IMR-90 (cell line): ENCODE measurements at regions not wholly inside any gene's neighbourhood (a gene's known extent, or its start where the extent isn't known, plus 50 kb on each side); places are given as distances from the start of the nearest gene placed in this dataset.

ENCODE experiments used
- ATAC-seq: fragments of 200-7000 bp; cut with Tn5 transposase; 2 replicates; pipeline ENCODE4 v1.9.1; 2020; ENCODE audit warnings: low read depth, mild to moderate bottlenecking, moderate library complexity
- BruUV-seq: library from RNA; stranded (reverse); fragments of 400-500 nt; replicated peaks from 2 replicates; lab custom pipeline; 2021; lab: Mats Ljungman, UMichigan
- CTCF ChIA-PET: fragments of 300-600 bp; formaldehyde crosslinking; extraction: SDS; loops from one replicate; lab custom pipeline; 2021; ENCODE audit warnings: antibody characterized with exemption; lab: Yijun Ruan, JAX
- POLR2A ChIA-PET: fragments of 300-600 bp; sonication (Branson Sonifier 250); formaldehyde crosslinking; loops from one replicate; lab custom pipeline; 2022; ENCODE audit warnings: antibody characterized with exemption; ENCODE audit not compliant: unreplicated experiment; lab: Charles Lee
- DNase-seq: peaks from one replicate; pipeline ENCODE4 v3.0.0; 2013
- H2AFZ ChIP-seq: replicated peaks from 2 replicates; pipeline ENCODE3; 2013; ENCODE audit warnings: low read length, mild to moderate bottlenecking; ENCODE audit not compliant: poor library complexity
- H2AK5ac ChIP-seq: 2 replicates; pipeline ENCODE4 v1.6.1; 2013; ENCODE audit warnings: low read depth, low read length, inconsistent platforms
- H2AK9ac ChIP-seq: replicated peaks from 2 replicates; pipeline ENCODE3; 2013; ENCODE audit warnings: mild to moderate bottlenecking, low read depth, low read length, moderate library complexity; ENCODE audit not compliant: poor library complexity
- H2BK120ac ChIP-seq: 2 replicates; pipeline ENCODE4 v1.6.1; 2013; ENCODE audit warnings: low read depth, low read length, inconsistent platforms
- H2BK15ac ChIP-seq: 3 replicates; pipeline ENCODE4 v1.6.1; 2013; ENCODE audit warnings: low read depth, low read length, inconsistent platforms
- H2BK20ac ChIP-seq: 2 replicates; pipeline ENCODE4 v1.6.1; 2013; ENCODE audit warnings: low read depth, mild to moderate bottlenecking, inconsistent platforms, low read length, moderate library complexity
- H2BK5ac ChIP-seq: 2 replicates; pipeline ENCODE4 v1.6.1; 2013; ENCODE audit warnings: mild to moderate bottlenecking, low read depth, low read length, inconsistent platforms; ENCODE audit not compliant: poor library complexity, severe bottlenecking
- H3K14ac ChIP-seq: replicated peaks from 2 replicates; pipeline ENCODE4 v1.6.1; 2013; ENCODE audit warnings: low read depth, low read length, inconsistent platforms
- H3K18ac ChIP-seq: 2 replicates; pipeline ENCODE4 v1.6.1; 2013; ENCODE audit warnings: low read depth, low read length, control low read depth
- H3K23ac ChIP-seq: 2 replicates; pipeline ENCODE4 v1.6.1; 2013; ENCODE audit warnings: low read depth, low read length, inconsistent platforms
- H3K27ac ChIP-seq: 2 replicates; pipeline ENCODE4 v1.5.1; 2013; ENCODE audit warnings: mild to moderate bottlenecking, control low read depth, low read length; ENCODE audit not compliant: insufficient read depth
- H3K27me3 ChIP-seq: 2 replicates; pipeline ENCODE4 v1.6.1; 2013; ENCODE audit warnings: low read length; ENCODE audit not compliant: control insufficient read depth, insufficient read depth
- H3K36me3 ChIP-seq: 2 replicates; pipeline ENCODE4 v1.6.1; 2013; ENCODE audit warnings: low read length, mixed read lengths; ENCODE audit not compliant: control insufficient read depth, insufficient read depth
- H3K4ac ChIP-seq: 2 replicates; pipeline ENCODE4 v1.6.1; 2013; ENCODE audit warnings: low read depth, low read length, inconsistent platforms
- H3K4me1 ChIP-seq: 2 replicates; pipeline ENCODE4 v1.6.1; 2013; ENCODE audit warnings: low read length, mixed read lengths; ENCODE audit not compliant: control insufficient read depth, insufficient read depth
- H3K4me2 ChIP-seq: 2 replicates; pipeline ENCODE4 v1.6.1; 2013; ENCODE audit warnings: low read depth, mild to moderate bottlenecking, control low read depth, low read length, moderate library complexity
- H3K4me3 ChIP-seq: 2 replicates; pipeline ENCODE4 v1.5.1; 2013; ENCODE audit warnings: low read depth, mild to moderate bottlenecking, control low read depth, low read length, moderate library complexity; ENCODE audit not compliant: insufficient read depth
- H3K56ac ChIP-seq: 2 replicates; pipeline ENCODE4 v1.6.1; 2013; ENCODE audit warnings: low read length, inconsistent platforms; ENCODE audit not compliant: insufficient read depth; ENCODE audit errors: extremely low read depth
- H3K79me1 ChIP-seq, 2 experiments: 2 replicates each; pipeline ENCODE4 v1.6.1; 2013; ENCODE audit warnings: low read length in 2 of 2, inconsistent platforms in 1 of 2, low read depth in 1 of 2
- H3K9ac ChIP-seq: 2 replicates; pipeline ENCODE4 v1.6.1; 2013; ENCODE audit warnings: low read depth, low read length, control low read depth
- H3K9me1 ChIP-seq: 2 replicates; pipeline ENCODE4 v1.6.1; 2013; ENCODE audit warnings: low read length, inconsistent platforms; ENCODE audit not compliant: insufficient read depth
- H3K9me3 ChIP-seq: 2 replicates; pipeline ENCODE4 v1.6.1; 2013; ENCODE audit warnings: low read length; ENCODE audit not compliant: control insufficient read depth, insufficient read depth
- H4K20me1 ChIP-seq: 2 replicates; pipeline ENCODE4 v1.6.1; 2013; ENCODE audit warnings: low read length, inconsistent platforms; ENCODE audit not compliant: insufficient read depth
- H4K5ac ChIP-seq: 2 replicates; pipeline ENCODE4 v1.6.1; 2013; ENCODE audit warnings: mild to moderate bottlenecking, low read depth, low read length, control low read depth
- H4K8ac ChIP-seq, 2 experiments: 2 replicates each; pipeline ENCODE4 v1.6.1; 2013; ENCODE audit warnings: low read depth in 2 of 2, low read length in 2 of 2, control low read depth in 1 of 2, inconsistent platforms in 1 of 2
- H4K91ac ChIP-seq: 2 replicates; pipeline ENCODE4 v1.6.1; 2013; ENCODE audit warnings: low read depth, low read length, inconsistent platforms; ENCODE audit not compliant: insufficient read depth
- CEBPB ChIP-seq: IDR thresholded peaks from 2 replicates; pipeline ENCODE4 v1.6.1; 2012; ENCODE audit warnings: low read depth, low read length, improper control_type of control experiment
- CHD1 ChIP-seq: IDR thresholded peaks from 2 replicates; pipeline ENCODE4 v1.6.1; 2012; ENCODE audit warnings: low read depth, low read length, improper control_type of control experiment
- MXI1 ChIP-seq: IDR thresholded peaks from 2 replicates; pipeline ENCODE4 v1.6.1; 2012; ENCODE audit warnings: low read depth, mild to moderate bottlenecking, low read length, moderate library complexity, borderline replicate concordance
- POLR2A ChIP-seq: IDR thresholded peaks from 2 replicates; pipeline ENCODE4 v1.6.1; 2012; ENCODE audit warnings: mild to moderate bottlenecking, low read depth, low read length
- RAD21 ChIP-seq: IDR thresholded peaks from 2 replicates; pipeline ENCODE4 v1.6.1; 2012; ENCODE audit warnings: low read length, improper control_type of control experiment
- RCOR1 ChIP-seq: IDR thresholded peaks from 2 replicates; pipeline ENCODE4 v1.6.1; 2012; ENCODE audit warnings: mild to moderate bottlenecking, low read length, improper control_type of control experiment; ENCODE audit not compliant: insufficient replicate concordance
- RFX5 ChIP-seq: IDR thresholded peaks from 2 replicates; pipeline ENCODE4 v1.8.0; 2012; ENCODE audit warnings: low read depth, mild to moderate bottlenecking, low read length, moderate library complexity
- SMC3 ChIP-seq: fragments of 150-350 bp; IDR thresholded peaks from 2 replicates; pipeline ENCODE4 v1.6.1; 2016; ENCODE audit warnings: low read depth, mild to moderate bottlenecking, antibody characterized with exemption, low read length, moderate library complexity
- WGBS, 2 experiments: methylation state at CpG; one replicate each; pipeline versions ENCODE4 v1.1.5 to v1.1.7; 2013; ENCODE audit warnings: missing lambda C conversion rate in 2 of 2; ENCODE audit not compliant: insufficient read length in 1 of 2; ENCODE audit errors: extremely low coverage in 2 of 2; 5-methylcytosine and 5-hydroxymethylcytosine counted together
- dilution Hi-C: fragments of 300-500 bp; cut with HindIII; formaldehyde crosslinking; loops from one replicate; pipeline ENCODE4 v1.14.3; 2018; ENCODE audit warnings: low sequenced_read_pairs; ENCODE audit not compliant: unreplicated experiment
- in situ Hi-C: fragments of 300-500 bp; cut with MboI; formaldehyde crosslinking; loops from 3 replicates; pipeline ENCODE4 v1.14.3; 2019; ENCODE audit warnings: low sequenced_read_pairs, inconsistent platforms, mixed read lengths
- intact Hi-C: fragments of 100-400 bp; cut with micrococcal nuclease; formaldehyde crosslinking; loops from 2 replicates; pipeline ENCODE4 v1.10.0; 2022

GRCh38 chr1:87560137-87560536 is 231.5 kb downstream of the LMO4 start:
- no peaks in the 10 kb centered on the region for H3K36me3 ChIP-seq
- H3K9me1 ChIP-seq: no peaks in the 10 kb centered on the region
- H3K4ac ChIP-seq: no peak overlapping the region
- H3K56ac ChIP-seq: no peak overlapping the region
- H3K9me3 ChIP-seq: no peaks in the 10 kb centered on the region
- H3K79me1 ChIP-seq: no peaks in the 10 kb centered on the region
- H2BK15ac ChIP-seq: no peak overlapping the region
- H4K91ac ChIP-seq: no peak overlapping the region; the same call in 1 of the 2 replicates
- no peak overlapping the region for H3K9ac ChIP-seq
- no peak overlapping the region for H2AK9ac ChIP-seq
- H3K23ac ChIP-seq: no peak overlapping the region
- dilution Hi-C loops (no loop called here), intact Hi-C loops (no loop called here), in situ Hi-C loops (no loop called here)
- BruUV-seq: no TSS peak
- H3K4me3 ChIP-seq: no peak overlapping the region
- TF ChIP-seq RAD21 (no peak), MXI1 (no peak), RCOR1 (no peak), CHD1 (no peak), RFX5 (no peak), POLR2A (no peak), CEBPB (no peak), SMC3 (no peak)
- no peak overlapping the region for H2BK5ac ChIP-seq
- 100% methylated on average over 1 of the region's 3 CpGs; no CpG with 5 or more reads in 1 of the 2 experiments for WGBS, 2 experiments
- no peak overlapping the region for H3K27ac ChIP-seq
- H2BK20ac ChIP-seq: no peak overlapping the region
- DNase-seq: no peak
- H4K20me1 ChIP-seq: no peaks in the 10 kb centered on the region
- no peak for ATAC-seq
- no peak overlapping the region for H3K14ac ChIP-seq
- no peak overlapping the region for H3K4me2 ChIP-seq
- no peak overlapping the region for H4K5ac ChIP-seq
- 0 out of 2 replicates have a peak overlapping the region, but pooled peaks have one; percentile 47 for H3K18ac ChIP-seq
- H2AFZ ChIP-seq: no peak overlapping the region
- POLR2A ChIA-PET: no interaction called here
- H2BK120ac ChIP-seq: no peak overlapping the region; the same call in 1 of the 2 replicates
- H3K27me3 ChIP-seq: no peaks in the 10 kb centered on the region
- no peak overlapping the region; a peak in 1 of 4 replicates for H4K8ac ChIP-seq
- no peak overlapping the region for H2AK5ac ChIP-seq
- peaks cover 5% of the 10 kb centered on the region for H3K4me1 ChIP-seq
- CTCF ChIA-PET: no interaction called here
